ENCODE measurements at regions not wholly inside any gene's neighbourhood (a gene's known extent, or its start where the extent isn't known, plus 50 kb on each side); places are given as distances from the start of the nearest gene placed in this dataset.

DNA sequence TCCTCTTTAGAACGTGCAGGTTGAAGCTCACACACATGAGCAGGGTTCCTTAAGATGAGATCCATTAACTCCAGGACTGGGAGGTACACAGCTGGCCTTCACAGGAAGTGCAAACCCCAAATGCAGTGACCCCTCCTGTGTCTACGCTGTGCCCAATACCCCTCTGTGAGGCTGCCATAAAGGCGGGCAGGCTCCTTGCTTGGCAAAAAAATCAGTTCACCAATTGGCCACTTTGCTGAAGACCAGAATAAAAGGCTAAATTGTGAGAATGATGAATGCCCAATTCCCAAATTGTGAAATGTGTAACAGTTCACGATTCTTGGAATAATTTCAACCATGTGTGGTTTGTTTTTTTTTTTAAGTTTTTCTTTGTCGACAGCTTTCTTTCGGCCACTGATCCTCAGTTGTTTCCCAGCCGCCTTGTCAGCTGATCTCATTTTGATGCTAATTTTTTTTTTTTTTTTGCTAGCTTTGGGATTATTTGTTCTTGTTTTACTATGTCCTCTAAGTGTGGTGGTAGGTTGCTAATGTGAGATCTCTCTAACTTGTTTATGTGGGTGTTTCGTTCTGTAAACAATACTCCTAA is 101.9 kb upstream of the PRSS58 start:
- TF ChIP-seq, protein P1, sequence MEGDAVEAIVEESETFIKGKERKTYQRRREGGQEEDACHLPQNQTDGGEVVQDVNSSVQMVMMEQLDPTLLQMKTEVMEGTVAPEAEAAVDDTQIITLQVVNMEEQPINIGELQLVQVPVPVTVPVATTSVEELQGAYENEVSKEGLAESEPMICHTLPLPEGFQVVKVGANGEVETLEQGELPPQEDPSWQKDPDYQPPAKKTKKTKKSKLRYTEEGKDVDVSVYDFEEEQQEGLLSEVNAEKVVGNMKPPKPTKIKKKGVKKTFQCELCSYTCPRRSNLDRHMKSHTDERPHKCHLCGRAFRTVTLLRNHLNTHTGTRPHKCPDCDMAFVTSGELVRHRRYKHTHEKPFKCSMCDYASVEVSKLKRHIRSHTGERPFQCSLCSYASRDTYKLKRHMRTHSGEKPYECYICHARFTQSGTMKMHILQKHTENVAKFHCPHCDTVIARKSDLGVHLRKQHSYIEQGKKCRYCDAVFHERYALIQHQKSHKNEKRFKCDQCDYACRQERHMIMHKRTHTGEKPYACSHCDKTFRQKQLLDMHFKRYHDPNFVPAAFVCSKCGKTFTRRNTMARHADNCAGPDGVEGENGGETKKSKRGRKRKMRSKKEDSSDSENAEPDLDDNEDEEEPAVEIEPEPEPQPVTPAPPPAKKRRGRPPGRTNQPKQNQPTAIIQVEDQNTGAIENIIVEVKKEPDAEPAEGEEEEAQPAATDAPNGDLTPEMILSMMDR (IDR thresholded peaks at IDR 0.05): no peak
- TF ChIP-seq POLR2A (IDR thresholded peaks at IDR 0.05): no peak
- TF ChIP-seq POLR2AphosphoS5 (IDR thresholded peaks at IDR 0.05): no peak

All from upper lobe of left lung (tissue), 4 donors.